GM18511 (cell line): ENCODE measurements at regions not wholly inside any gene's neighbourhood (a gene's known extent, or its start where the extent isn't known, plus 50 kb on each side); places are given as distances from the start of the nearest gene placed in this dataset.
"Not testable (repeated sequence)": the region's sequence is repeated elsewhere in the genome, so short reads cannot be mapped to it uniquely, and the experiment has no call there.

Experiments
- ATAC-seq: cut with Tn5 transposase; IDR thresholded peaks from one replicate; pipeline ENCODE4 v1.9.1; 2021; ENCODE audit warnings: mild to moderate bottlenecking, moderate library complexity; ENCODE audit not compliant: unreplicated experiment

DNA sequence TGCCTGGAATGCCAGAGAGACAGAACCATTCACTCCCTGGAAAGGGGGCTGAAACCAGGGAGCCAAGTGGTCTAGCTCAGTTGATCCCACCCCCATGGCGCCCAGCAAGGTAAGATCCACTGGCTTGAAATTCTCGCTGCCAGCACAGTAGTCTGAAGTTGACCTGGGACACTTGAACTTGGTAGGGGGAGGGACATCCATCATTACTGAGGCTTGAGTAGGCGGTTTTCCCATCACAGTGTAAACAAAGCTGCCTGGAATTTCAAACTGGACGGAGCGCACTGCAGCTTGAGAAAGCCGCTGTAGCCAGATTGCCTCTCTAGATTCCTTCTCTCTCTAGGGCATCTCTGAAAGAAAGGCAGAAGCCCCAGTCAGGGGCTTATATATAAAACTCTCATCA, 310.7 kb upstream of the DPPA4 start:
- no peak for ATAC-seq

DNA sequence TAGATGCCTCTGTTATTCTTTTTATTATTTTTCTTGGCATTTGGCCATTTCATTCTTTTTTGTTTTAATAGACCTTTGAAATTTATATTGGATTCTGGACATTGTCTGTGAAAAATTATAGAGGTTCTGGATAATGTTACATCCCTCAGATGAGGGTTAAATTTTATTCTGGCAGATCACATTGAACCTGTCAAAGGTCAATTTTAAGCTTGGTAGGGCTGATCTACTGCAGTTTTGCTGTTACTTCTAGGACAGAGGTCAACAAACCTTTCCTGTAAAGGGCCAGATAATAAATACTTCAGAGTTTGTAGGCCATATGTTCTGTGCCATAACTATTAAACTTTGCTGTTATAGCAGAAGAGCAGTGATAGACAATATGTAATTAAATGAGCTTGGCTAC, 318.9 kb upstream of the DPPA4 start:
- no peak for ATAC-seq

DNA sequence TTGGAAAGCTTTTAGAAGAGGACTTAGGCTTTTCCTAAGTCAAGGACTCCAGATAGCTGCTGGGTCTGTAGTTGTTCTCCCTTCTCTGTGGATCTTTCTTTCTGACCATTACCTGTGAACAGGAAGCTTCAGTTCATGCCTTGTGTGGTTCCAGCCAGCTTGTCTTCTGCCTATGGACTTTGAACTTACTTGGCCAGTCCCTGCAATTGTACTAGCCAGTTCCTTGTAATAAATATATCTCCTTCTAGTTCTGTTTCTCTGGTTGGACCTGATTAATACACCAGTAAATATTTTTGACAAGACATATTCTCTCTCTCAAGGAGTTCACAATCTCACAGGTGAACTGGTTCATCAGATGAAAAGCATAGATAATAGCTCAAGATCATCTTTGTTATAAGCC, 341.3 kb upstream of the DPPA4 start:
- no peak for ATAC-seq

GRCh38 chr3:109679664-109680063, 342.3 kb upstream of the DPPA4 start:
- no peak for ATAC-seq

DNA sequence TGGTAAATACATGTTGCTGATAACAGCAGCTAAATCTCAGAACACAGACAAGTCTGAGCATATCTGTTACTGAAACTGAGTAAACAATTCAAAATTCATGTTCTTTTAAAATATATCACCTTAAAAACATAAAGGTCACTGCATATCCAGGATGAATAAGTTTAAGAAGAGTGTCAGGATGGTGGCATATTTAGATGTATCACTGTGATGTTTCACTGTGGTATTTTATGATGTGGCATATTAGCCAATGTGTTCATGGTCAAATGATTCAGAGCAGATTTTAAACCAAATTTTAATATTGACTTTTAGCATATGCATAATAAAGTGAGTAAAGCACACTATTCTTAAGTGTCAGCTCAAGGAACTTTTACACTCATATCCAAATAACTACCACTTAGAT, 346.4 kb upstream of the DPPA4 start:
- ATAC-seq = no peak

GRCh38 chr3:109685084-109686079, 348.0 kb upstream of the DPPA4 start:
- ATAC-seq = no peak

- no peak for ATAC-seq
These were observed 350.3 kb upstream of the DPPA4 start for GRCh38 chr3:109687626-109688025.

GRCh38 chr3:109696932-109697331, 359.6 kb upstream of the DPPA4 start:
- ATAC-seq = no peak

DNA sequence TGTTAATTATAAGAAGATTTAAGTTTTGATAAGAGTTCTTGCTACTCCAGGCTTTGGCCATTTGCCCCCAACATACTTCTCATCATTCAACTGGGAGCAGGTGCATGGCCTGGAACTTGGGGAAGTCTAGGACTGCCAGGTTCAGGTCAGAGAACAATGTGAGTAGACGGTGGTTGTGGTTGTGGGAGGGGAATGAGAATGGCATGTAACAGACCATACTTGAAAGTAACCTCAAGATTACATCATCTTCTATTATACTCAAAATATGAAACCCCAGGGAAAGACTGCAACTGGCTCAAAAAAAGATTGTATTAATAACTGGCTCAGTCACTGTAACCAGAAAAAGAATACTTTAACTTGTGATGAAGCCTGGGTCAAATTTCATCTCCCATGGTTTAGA, 364.9 kb upstream of the DPPA4 start:
- ATAC-seq = no peak

DNA sequence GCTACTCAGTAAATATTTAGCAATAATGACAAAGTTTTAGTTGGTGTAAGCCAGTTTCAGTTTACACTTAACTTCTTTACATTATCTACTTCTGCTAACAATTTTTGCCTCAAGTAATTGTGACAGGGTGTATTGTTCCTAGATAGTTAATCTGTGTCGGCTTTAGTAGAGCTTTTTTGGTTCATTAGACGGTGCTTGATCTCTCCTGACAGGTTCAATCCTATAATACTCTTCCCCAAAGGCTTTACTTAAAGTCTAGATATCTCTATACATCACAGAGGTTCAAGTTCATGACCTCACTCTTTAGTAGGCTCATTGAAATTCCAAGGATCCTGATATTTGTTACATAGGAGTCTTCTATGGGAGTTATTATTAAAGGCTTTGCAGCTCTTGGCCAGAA, 365.6 kb upstream of the DPPA4 start:
- ATAC-seq = no peak

- not testable (repeated sequence) for ATAC-seq
These were observed 367.8 kb upstream of the DPPA4 start for GRCh38 chr3:109705133-109705532.

DNA sequence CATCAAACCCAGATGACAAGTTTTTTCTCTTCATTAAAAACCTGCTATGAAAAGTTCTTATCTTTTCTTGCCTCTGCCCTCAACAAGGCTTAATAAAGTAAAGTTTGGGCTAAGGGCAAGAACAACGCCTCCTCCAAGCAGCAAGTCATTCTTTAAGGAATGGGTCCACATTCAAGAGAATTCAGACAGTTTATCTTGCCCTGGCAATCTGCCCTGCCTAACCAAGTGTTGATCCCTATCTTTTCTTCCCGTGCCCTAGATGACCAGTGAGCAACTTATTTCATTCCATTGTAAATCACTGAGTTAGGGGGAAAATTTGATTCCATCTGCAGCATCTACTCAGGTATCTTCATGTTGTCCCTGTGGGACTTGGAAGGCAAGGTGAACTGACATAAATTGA, 370.3 kb upstream of the DPPA4 start:
- no peak for ATAC-seq

DNA sequence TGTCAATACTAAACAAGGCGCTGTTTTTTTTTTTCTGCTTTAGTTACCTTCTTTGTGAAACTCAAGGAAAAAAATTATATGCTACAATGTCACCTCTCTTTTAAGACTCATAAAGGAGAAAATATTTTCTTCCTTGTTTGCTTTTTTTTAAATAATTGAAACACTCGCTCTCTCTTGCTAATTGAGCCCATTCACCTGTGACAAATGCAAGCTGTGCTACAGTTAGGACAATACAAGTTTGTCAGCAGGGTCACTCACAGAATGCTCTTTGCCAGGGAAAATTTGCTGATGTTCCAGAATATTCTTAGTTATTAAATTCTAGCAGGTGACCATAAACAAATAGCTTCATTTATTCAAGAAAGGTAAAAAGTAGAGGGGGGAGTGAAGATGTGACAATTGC, 375.9 kb upstream of the DPPA4 start:
- no peak for ATAC-seq

GRCh38 chr3:109715707-109716106, 378.4 kb upstream of the DPPA4 start:
- no peak for ATAC-seq

DNA sequence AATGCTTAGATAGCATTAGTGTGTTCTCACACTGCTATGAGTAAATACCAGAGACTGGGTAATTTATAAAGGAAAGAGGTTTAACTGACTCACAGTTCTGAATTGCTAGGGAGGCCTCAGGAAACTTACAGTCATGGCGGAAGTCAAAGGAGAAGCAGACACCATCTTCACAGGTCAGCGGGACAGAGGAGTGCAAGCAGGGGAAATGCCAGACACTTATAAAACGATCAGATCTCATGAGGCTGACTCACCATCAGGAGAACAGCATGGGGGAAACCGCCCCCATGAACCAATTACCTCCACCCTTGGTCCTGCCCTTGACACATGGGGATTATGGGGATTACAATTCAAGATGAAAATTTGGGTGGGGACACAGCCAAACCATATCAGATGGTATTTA, 381.5 kb upstream of the DPPA4 start:
- ATAC-seq = no peak

DNA sequence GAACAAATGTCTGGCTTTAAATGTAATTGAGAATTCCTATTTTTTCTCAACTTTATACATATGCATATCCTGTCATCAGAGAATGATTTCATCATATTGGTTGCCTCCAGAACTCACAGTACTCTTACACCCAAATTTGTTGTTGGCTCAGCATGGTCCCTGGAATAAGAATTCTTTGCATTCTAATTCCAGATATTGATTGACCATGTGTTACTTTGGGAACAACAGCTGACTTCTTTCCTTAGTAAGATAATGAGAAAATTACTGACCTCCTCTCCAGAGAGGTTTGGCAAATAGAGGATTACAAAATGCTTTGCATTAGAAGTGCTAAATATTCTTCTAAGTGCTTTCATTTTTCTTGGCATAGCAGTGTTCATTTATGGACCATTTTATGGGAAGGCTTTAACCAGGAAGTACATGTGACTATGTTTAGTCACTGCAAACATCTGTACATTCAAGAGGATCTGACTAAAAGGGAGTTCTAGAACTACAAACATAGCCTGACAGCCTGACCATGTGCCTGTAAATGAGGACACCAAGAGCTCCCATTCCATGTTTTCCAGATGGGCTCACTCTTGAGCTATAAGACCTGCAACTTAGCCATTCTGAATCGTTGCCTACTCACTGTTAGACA, 391.6 kb upstream of the DPPA4 start:
- ATAC-seq = no peak

GRCh38 chr3:109731639-109732473, 394.5 kb upstream of the DPPA4 start:
- ATAC-seq = peak; percentile 96

GRCh38 chr3:109743981-109744380, 406.6 kb upstream of the DPPA4 start:
- ATAC-seq = no peak

- no peak for ATAC-seq
These were observed 435.2 kb upstream of the DPPA4 start for GRCh38 chr3:109772520-109772919.

GRCh38 chr3:109774108-109774507, 436.8 kb upstream of the DPPA4 start:
- no peak for ATAC-seq

DNA sequence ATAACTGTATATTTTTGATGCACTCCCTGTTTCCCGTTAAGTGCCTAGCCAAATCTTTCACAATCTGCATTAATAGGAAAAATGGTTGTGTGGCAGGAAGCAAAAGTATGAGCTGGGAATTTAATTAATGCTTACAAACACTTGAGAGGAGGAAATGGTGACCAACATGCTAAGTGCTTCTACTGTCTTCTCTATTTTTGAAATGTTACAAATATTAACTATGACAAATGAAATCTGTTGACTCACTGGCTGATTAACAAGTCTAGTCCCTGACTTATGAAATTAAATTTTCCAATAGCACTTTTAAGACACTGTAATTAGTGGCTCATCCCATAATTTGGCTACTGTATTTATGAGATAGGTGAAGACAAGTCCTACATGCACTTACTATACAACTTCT, 446.9 kb upstream of the DPPA4 start:
- no peak for ATAC-seq
